K562 (cell line): ENCODE measurements at regions not wholly inside any gene's neighbourhood (a gene's known extent, or its start where the extent isn't known, plus 50 kb on each side); places are given as distances from the start of the nearest gene placed in this dataset.

Source experiments
- HDAC6 ChIP-seq: IDR thresholded peaks from 2 replicates; pipeline ENCODE4 v1.6.1; 2012; ENCODE audit warnings: low read depth, mild to moderate bottlenecking, control low read depth, inconsistent platforms, low read length, moderate library complexity
- MXI1 ChIP-seq: IDR thresholded peaks from 2 replicates; pipeline ENCODE4 v1.6.1; 2011; ENCODE audit warnings: low read depth, mild to moderate bottlenecking, improper control_type of control experiment, low read length
- PTBP1 ChIP-seq: fragments of 200-400 bp; formaldehyde crosslinking; IDR thresholded peaks from 2 replicates; pipeline ENCODE4 v1.6.1; 2017; ENCODE audit warnings: low read depth, low read length

DNA sequence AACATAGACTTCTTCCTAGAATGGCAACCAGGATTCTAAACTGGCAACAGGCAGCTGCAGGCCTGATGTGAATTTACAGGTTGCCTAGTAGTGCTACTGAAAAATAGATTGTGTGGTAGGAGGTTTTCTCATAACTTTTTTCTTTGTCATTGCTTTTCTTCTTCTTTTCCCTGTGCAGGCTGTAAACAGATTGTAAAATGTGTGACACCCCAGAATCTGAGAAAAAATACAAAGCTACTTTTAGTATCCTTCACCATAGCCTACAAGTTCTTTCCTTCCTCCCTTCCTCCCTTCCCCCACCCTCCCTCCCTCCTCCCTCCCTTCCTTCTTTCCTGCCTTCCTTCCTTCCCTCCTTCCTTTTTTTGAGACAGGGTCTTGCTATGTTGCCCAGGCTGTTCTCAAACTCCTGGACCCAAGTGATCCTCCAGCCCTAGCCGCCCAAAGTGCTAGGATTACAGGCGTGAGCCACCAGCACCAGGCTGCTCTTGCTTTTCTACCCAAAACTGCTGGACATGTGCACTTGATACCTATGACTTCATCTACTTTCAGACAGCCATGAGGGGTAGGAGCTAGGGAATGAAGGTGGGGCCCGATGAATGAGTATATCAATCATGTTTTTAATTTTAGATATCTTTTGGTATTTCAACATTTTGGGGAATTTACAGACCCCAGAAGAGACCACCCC, 114.2 kb upstream of the EEA1 start:
- TF ChIP-seq PTBP1 (no peak), MXI1 (no peak), HDAC6 (no peak)
